ENCODE measurements at regions not wholly inside any gene's neighbourhood (a gene's known extent, or its start where the extent isn't known, plus 50 kb on each side); places are given as distances from the start of the nearest gene placed in this dataset.

DNA sequence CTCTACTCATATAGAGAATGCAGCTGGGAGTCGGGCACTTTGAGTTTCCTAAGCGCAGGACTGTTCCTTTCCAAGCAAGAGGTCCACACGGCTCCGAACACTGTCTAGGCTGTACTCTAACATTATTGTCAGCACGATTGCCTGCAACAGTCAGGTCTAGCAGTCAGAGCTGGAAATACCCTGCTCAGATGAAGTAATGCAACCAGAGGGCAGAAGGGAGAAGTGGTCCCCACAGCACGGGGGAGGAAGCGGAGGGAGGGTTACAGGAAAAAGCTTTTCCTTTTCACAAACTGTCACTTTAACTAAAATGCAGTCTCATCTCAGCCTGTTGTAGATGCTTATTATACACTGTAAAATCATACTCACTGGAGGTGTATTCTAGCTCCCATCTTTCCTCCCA lies 98.9 kb upstream of the SLC44A3 start:
- TF ChIP-seq L3MBTL2 (conservative IDR thresholded peaks at IDR 0.05) (no peak), FOXA1 (IDR thresholded peaks at IDR 0.05) (no peak), TARDBP (IDR thresholded peaks at IDR 0.05) (no peak), SUZ12 (IDR thresholded peaks at IDR 0.05) (no peak), ELF4 (IDR thresholded peaks at IDR 0.05) (no peak), FOXM1 (IDR thresholded peaks at IDR 0.05; ENCODE audit: borderline replicate concordance) (no peak), BHLHE40 (IDR thresholded peaks at IDR 0.05; ENCODE audit: borderline replicate concordance) (no peak), SP1 (IDR thresholded peaks at IDR 0.05) (no peak), ZNF384 (IDR thresholded peaks at IDR 0.05) (no peak), FOXK2 (IDR thresholded peaks at IDR 0.05) (no peak), HDGF (IDR thresholded peaks at IDR 0.05; ENCODE audit: borderline replicate concordance) (no peak)
- TF ChIP-seq, protein P1, sequence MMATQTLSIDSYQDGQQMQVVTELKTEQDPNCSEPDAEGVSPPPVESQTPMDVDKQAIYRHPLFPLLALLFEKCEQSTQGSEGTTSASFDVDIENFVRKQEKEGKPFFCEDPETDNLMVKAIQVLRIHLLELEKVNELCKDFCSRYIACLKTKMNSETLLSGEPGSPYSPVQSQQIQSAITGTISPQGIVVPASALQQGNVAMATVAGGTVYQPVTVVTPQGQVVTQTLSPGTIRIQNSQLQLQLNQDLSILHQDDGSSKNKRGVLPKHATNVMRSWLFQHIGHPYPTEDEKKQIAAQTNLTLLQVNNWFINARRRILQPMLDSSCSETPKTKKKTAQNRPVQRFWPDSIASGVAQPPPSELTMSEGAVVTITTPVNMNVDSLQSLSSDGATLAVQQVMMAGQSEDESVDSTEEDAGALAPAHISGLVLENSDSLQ (IDR thresholded peaks at IDR 0.05): no peak
